Muscle layer of colon (tissue), 2 donors: ENCODE measurements at regions not wholly inside any gene's neighbourhood (a gene's known extent, or its start where the extent isn't known, plus 50 kb on each side); places are given as distances from the start of the nearest gene placed in this dataset.

ENCODE experiments used
- H3K27ac ChIP-seq: one replicate; pipeline ENCODE4 v1.7.0; 2013; ENCODE audit warnings: low read depth, mild to moderate bottlenecking, low read length, moderate library complexity
- H3K27me3 ChIP-seq, 2 donors: one replicate each; pipeline ENCODE4 v1.7.0; 2013; ENCODE audit warnings: low read length in 2 of 2, mild to moderate bottlenecking in 2 of 2; ENCODE audit not compliant: insufficient read depth in 2 of 2, control insufficient read depth in 1 of 2
- H3K36me3 ChIP-seq: one replicate; pipeline ENCODE4 v1.7.0; 2013; ENCODE audit warnings: mild to moderate bottlenecking, low read length; ENCODE audit not compliant: insufficient read depth
- H3K4me1 ChIP-seq: one replicate; pipeline ENCODE4 v1.7.0; 2013; ENCODE audit warnings: mild to moderate bottlenecking, low read length; ENCODE audit not compliant: insufficient read depth
- H3K4me3 ChIP-seq, 2 donors: one replicate each; pipeline ENCODE4 v1.7.0; 2013; ENCODE audit warnings: low read length in 2 of 2, low read depth in 1 of 2, mild to moderate bottlenecking in 1 of 2, moderate library complexity in 1 of 2
- H3K9ac ChIP-seq: one replicate; pipeline ENCODE4 v1.7.0; 2013; ENCODE audit warnings: low read length
- H3K9me3 ChIP-seq: one replicate; pipeline ENCODE4 v1.7.0; 2013; ENCODE audit warnings: mild to moderate bottlenecking, low read length
- donor health status: abdominal sarcoma.
- donor health status: Adenocarcinoma of cecum.

DNA sequence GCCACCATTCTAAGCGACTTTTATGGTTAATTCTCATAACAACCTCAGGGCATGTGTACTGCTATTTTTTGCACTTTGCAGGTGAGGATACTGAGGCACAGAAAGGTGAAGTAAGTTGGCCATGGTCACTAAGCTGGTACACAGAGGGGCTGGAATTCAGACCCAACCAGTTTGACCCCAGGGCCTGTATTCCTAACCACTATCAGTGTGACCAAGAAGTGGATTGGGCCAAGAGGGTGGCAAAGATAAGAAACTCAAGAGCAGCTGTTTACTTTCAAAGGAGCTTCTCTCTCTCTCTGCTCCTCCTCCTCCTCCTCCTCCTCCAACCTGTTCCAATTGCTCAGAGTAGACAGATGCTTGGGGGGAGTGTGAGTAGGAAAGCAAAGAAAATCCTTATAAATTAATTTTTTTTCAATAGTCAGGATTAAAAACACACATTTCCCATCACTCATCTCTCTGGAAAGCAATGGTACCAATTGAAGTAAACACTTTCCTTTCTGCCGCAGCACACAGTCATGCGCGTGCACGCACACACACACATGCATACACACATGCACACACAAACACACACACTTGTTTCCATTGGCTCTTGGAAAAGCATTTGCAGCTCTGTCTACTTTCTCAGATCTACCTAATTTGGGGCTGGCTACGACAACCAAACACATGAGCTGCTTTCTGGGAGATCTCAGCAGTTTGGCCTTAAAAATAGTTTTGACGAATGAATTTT is 736.7 kb upstream of the WWC1 start:
- H3K27ac ChIP-seq = no peak overlapping the region
- H3K4me1 ChIP-seq = no peaks in the 10 kb centered on the region
- no peaks in the 10 kb centered on the region for H3K36me3 ChIP-seq
- no peaks in the 10 kb centered on the region for H3K27me3 ChIP-seq
- no peak overlapping the region for H3K9ac ChIP-seq
- no peak overlapping the region for H3K4me3 ChIP-seq
- no peaks in the 10 kb centered on the region for H3K9me3 ChIP-seq

DNA sequence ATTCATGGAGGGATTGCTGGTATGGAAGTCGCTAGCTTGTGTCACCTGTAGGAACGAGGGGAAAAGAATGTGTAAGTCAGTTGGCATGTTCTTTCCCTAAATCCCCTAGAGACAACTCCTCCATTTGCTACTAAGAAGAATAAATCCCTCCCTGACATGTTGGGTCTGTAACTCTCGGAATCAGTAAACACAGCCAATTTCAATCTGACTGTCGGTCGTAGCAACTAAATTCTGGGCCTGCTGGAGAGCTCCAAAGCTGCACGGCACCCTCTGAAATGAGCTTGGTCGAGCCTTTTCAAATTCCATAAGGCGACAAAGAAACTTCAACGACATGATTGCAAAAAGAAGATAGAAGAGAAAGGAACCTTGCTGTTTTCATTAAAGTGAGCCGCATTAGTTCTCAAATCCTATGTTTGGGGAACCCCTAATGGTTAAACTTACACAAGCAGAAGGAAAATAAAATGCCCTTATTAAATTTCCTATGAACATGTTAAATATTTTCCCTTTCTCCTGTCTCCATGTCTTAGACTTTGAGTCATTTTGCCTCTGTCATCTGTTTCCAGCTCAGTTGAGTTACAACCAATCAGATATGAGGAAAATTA is 735.8 kb upstream of the WWC1 start:
- H3K9ac ChIP-seq = no peak overlapping the region
- H3K36me3 ChIP-seq = no peaks in the 10 kb centered on the region
- no peak overlapping the region for H3K27ac ChIP-seq
- no peaks in the 10 kb centered on the region for H3K4me1 ChIP-seq
- no peaks in the 10 kb centered on the region for H3K9me3 ChIP-seq
- H3K27me3 ChIP-seq = no peaks in the 10 kb centered on the region
- H3K4me3 ChIP-seq = no peak overlapping the region

DNA sequence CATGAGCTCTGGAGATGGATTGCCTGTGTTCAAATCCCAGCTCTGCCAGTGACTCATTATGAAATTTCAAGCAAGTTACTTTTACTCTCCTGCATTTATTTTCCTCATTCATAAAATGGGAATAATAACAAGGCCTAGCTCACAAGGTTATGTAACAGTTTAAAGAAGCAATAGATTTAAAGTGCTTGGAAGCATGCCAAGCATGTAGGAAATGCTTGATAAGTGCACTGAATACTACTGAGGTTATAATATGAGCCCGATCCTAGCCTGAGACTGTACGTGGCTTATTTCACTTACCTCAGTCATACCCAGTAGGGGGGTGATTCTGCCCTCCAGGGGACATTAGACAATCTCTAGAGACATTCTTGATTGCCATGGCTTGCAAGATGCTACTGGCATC is 734.1 kb upstream of the WWC1 start:
- no peak overlapping the region for H3K27ac ChIP-seq
- H3K9me3 ChIP-seq = no peaks in the 10 kb centered on the region
- H3K36me3 ChIP-seq = no peaks in the 10 kb centered on the region
- H3K27me3 ChIP-seq = no peaks in the 10 kb centered on the region
- no peak overlapping the region for H3K4me3 ChIP-seq
- no peak overlapping the region for H3K9ac ChIP-seq
- no peaks in the 10 kb centered on the region for H3K4me1 ChIP-seq

DNA sequence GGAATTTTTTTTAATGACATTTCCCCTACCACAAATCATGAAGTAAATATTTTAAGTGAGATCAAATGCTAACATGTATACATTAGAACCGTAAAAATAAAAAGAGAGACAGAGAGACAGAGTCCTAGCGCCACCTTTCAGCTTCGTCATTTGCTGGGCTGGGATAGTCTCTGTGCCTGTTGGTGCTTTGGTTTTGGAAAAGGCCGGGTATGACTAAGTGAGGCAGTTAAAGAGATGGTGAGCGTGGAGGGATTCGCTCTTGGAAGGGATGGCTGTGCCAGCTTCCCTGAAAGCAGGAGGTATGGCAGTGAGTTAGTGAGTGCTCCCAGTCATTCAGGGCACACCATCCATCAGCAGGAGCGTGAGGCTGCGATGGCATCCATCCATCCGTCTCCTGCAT is 729.6 kb upstream of the WWC1 start:
- Histone ChIP-seq H3K9me3 (no peaks in the 10 kb centered on the region), H3K9ac (no peak overlapping the region), H3K4me1 (no peaks in the 10 kb centered on the region), H3K27ac (no peak overlapping the region), H3K4me3 (no peak overlapping the region), H3K27me3 (no peaks in the 10 kb centered on the region), H3K36me3 (no peaks in the 10 kb centered on the region)

DNA sequence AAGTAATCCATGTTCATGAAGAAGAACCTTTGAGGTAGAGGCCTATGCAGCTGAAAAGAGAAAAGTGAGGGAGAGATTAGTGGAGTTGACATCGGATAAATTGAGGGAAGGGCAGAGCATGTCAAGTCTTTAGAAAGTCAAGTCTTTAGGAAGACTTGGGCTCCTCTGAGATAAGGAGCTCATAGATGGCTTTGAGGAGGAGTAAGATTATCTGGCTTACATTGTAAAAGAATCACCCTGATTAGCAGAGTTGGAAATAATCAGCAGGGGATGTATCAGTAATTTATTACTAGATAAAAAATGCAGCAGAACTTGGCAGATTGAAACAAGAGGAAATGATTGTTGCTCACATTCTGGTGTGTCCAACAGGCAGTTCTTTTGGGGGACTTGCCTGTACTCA is 727.2 kb upstream of the WWC1 start:
- H3K9me3 ChIP-seq = no peaks in the 10 kb centered on the region
- H3K4me1 ChIP-seq = no peaks in the 10 kb centered on the region
- H3K27ac ChIP-seq = no peak overlapping the region
- H3K27me3 ChIP-seq = no peaks in the 10 kb centered on the region
- no peak overlapping the region for H3K9ac ChIP-seq
- no peaks in the 10 kb centered on the region for H3K36me3 ChIP-seq
- H3K4me3 ChIP-seq = no peak overlapping the region

DNA sequence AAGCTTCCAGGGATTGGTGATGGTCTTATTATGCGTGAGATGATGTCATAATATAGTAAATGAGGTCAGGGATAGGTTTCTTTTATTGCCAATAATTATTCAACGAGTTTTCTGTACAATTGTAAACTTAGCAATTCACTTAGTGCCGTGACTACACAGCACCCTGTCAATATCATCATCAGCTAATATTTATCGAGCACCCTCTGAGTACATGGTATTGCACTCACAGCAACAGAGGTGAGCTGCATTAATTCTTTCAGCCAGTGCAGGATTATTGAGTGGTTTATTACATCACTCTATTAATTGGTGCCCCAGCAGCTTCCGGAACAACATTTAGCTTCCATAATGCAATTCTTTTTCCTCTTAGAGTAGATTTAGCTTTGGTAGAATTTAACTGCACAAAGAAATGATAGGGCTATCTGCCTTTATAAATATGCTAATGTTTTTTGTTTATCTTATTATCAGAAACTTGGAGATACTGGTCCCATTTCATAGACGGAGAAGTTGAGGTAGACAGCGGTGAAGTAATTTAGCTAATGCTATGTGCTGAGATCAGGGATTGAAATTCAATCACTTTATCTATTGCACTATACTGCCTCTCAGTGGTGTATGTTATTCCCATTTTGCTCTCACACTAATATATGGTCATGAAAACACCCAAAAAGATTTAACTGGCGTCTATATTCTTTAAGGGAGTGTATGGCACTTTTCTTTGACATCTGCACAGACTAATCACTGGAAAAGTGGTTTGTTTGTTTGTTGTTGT is 726.1 kb upstream of the WWC1 start:
- Histone ChIP-seq H3K27ac (no peak overlapping the region), H3K27me3 (no peaks in the 10 kb centered on the region), H3K4me3 (no peak overlapping the region), H3K4me1 (no peaks in the 10 kb centered on the region), H3K36me3 (no peaks in the 10 kb centered on the region), H3K9ac (no peak overlapping the region), H3K9me3 (no peaks in the 10 kb centered on the region)

DNA sequence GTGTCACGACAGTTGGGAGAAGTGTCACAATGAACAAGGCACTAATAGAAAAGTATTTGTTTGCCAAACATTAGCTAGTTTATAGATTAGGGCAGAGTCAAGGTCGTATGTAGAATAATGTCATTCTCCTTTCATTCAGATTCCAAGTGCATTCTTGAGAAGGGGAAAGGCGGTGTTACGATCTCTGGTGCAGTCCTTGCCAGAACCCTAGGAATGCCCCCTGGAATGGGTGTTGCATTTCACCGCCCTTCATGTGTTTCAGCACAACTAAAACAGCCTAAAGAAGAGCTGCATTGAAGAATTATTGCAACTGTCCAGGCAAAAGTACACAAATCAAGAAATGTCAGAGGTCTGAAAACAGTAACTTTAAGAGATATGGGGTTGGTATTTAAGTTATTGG is 721.0 kb upstream of the WWC1 start:
- Histone ChIP-seq H3K9ac (no peak overlapping the region), H3K27me3 (peaks cover 7 to 9% of the 10 kb centered on the region in 2 donors), H3K9me3 (no peaks in the 10 kb centered on the region), H3K4me1 (peaks cover 6% of the 10 kb centered on the region), H3K27ac (no peak overlapping the region), H3K36me3 (no peaks in the 10 kb centered on the region), H3K4me3 (no peak overlapping the region)

DNA sequence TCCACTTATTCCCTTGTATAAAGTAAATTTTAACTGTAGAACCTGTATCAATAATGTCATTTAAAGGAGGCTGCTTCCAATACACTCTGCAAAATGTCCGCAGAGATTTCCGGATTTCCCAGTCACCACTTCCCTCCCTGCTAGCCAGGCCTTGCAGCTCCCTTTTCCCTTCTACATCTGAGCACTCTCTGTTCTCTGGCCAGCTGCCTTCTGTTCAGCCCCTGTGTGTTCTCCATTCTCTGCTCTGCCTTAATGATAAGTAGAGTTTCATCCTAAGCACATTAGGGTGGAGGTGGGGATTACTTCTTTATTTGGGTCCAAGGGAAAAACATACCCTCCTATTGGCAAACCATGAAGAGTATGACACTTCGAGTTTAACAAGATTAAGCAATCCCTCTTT is 719.6 kb upstream of the WWC1 start:
- H3K9ac ChIP-seq = no peak overlapping the region
- H3K4me3 ChIP-seq = no peak overlapping the region
- H3K27me3 ChIP-seq = peaks cover 7 to 9% of the 10 kb centered on the region in 2 donors
- H3K27ac ChIP-seq = no peak overlapping the region
- H3K36me3 ChIP-seq = no peaks in the 10 kb centered on the region
- H3K4me1 ChIP-seq = peaks cover 6% of the 10 kb centered on the region
- H3K9me3 ChIP-seq = no peaks in the 10 kb centered on the region

DNA sequence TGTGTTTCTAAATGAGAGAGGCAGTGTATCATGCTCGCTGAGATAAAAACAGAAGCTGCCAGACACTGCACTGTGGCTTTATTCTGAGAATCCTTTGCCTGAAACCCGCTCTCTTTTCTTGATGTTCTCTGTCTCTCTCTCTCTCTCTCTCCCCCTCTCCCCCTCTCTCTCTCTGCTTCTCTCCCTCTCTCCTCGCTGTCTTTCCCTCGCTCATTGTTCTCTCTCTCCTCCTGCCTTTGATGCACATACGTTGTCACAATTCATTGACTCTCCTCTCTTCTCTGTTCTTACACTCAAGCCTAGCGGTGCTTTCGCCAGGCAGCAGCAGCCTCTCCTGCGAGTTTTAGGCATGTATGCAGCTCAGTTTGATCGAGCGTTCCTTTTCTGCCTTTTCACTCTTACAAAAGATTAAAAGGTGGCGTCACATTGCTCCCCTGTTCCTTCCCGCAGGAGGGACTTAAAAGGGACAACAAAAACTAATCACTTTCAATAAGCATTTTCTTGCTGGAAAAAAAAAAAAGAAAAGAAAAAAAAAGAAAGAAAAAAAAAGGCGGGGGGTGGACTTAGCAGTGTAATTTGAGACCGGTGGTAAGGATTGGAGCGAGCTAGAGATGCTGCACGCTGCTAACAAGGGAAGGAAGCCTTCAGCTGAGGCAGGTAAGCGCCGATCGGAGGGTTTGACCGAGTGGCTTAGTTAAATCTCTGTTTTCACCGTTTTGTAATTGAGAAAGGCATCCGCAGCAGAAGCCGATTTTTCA is 717.9 kb upstream of the WWC1 start:
- H3K36me3 ChIP-seq = no peaks in the 10 kb centered on the region
- H3K4me3 ChIP-seq = peak overlapping the region in 1 of 2 donors; percentile 42
- H3K27me3 ChIP-seq = peaks cover 7 to 9% of the 10 kb centered on the region in 2 donors
- H3K27ac ChIP-seq = no peak overlapping the region
- no peak overlapping the region for H3K9ac ChIP-seq
- no peaks in the 10 kb centered on the region for H3K9me3 ChIP-seq
- peaks cover 6% of the 10 kb centered on the region for H3K4me1 ChIP-seq

DNA sequence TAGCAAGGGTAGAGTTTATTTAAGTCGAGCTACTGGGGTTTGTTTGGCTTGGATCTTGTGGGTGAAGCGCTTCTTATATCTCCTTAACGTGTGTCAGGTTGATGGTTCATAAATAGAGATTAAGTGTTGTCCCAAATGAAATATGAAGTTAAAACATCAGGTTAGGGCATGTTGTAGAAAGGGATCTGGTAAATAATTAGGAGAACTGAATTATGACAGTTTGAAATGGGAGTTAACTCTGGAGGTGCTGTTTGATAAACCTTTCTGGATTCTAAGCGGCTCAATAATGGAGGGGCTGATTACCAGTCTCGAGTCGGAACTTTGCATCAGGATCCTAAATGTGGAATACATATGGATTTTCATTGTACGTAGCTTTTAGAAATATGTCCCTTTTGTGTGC is 717.0 kb upstream of the WWC1 start:
- peaks cover 7 to 9% of the 10 kb centered on the region in 2 donors for H3K27me3 ChIP-seq
- H3K36me3 ChIP-seq = no peaks in the 10 kb centered on the region
- no peak overlapping the region for H3K27ac ChIP-seq
- H3K9ac ChIP-seq = no peak overlapping the region
- no peak overlapping the region for H3K4me3 ChIP-seq
- H3K9me3 ChIP-seq = no peaks in the 10 kb centered on the region
- H3K4me1 ChIP-seq = peaks cover 6% of the 10 kb centered on the region

DNA sequence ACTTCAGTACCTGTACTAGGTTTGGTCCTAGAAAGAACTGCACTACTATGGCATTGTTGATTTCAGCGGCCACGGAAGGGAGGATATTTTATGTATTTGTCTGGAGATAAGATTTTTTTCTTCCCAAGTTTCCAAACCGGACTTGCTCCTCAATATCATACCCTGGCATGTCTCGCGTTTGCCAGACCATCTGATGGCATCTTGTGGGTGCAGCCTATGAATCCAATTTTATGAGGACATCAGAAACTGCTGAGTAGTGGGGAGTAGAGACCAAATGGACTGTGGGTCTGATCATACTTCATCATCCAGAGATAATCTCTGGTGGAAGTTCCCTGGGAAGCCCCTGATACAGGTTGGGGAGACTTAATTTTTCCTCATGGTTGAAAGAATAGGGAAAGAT is 716.1 kb upstream of the WWC1 start:
- Histone ChIP-seq H3K4me3 (no peak overlapping the region), H3K4me1 (peaks cover 6% of the 10 kb centered on the region), H3K27ac (no peak overlapping the region), H3K36me3 (no peaks in the 10 kb centered on the region), H3K9ac (no peak overlapping the region), H3K9me3 (no peaks in the 10 kb centered on the region), H3K27me3 (peaks cover 7 to 9% of the 10 kb centered on the region in 2 donors)
